Calu3 (cell line): ENCODE measurements at regions not wholly inside any gene's neighbourhood (a gene's known extent, or its start where the extent isn't known, plus 50 kb on each side); places are given as distances from the start of the nearest gene placed in this dataset.

Experiments
- BruUV-seq: library from RNA; stranded (reverse); fragments of 400-500 nt; replicated peaks from 2 replicates; lab custom pipeline; 2021; lab: Mats Ljungman, UMichigan
- CTCF ChIA-PET: fragments of 300-600 bp; sonication (Branson Sonifier 250); formaldehyde crosslinking; loops from one replicate; lab custom pipeline; 2022; ENCODE audit warnings: antibody characterized with exemption; lab: Charles Lee
- DNase-seq: peaks from one replicate; pipeline ENCODE4 v3.0.0; 2022
- H3K27ac Mint-ChIP-seq: one replicate; pipeline ENCODE4 v1.8.0; 2022; ENCODE audit warnings: mixed read lengths; ENCODE audit not compliant: unreplicated experiment
- H3K27me3 Mint-ChIP-seq: one replicate; pipeline ENCODE4 v1.8.0; 2022; ENCODE audit warnings: mixed read lengths; ENCODE audit not compliant: unreplicated experiment
- H3K36me3 Mint-ChIP-seq: one replicate; pipeline ENCODE4 v1.8.0; 2022; ENCODE audit warnings: mild to moderate bottlenecking, moderate library complexity, mixed read lengths; ENCODE audit not compliant: insufficient read depth, unreplicated experiment
- H3K4me1 Mint-ChIP-seq: one replicate; pipeline ENCODE4 v1.8.0; 2022; ENCODE audit warnings: mild to moderate bottlenecking, low read depth, mixed read lengths; ENCODE audit not compliant: unreplicated experiment
- H3K4me3 Mint-ChIP-seq: one replicate; pipeline ENCODE4 v1.8.0; 2022; ENCODE audit warnings: mild to moderate bottlenecking, low read depth, moderate library complexity, mixed read lengths; ENCODE audit not compliant: unreplicated experiment
- H3K9me3 Mint-ChIP-seq: one replicate; pipeline ENCODE4 v1.8.0; 2022; ENCODE audit warnings: low read depth, mixed read lengths; ENCODE audit not compliant: unreplicated experiment
- CTCF ChIP-seq: fragments of 200-600 bp; IDR thresholded peaks from one replicate; pipeline ENCODE4 v1.8.0; 2022; ENCODE audit warnings: antibody characterized with exemption; ENCODE audit not compliant: unreplicated experiment
- intact Hi-C: fragments of 100-400 bp; cut with micrococcal nuclease; formaldehyde crosslinking; loops from one replicate; pipeline ENCODE4 v1.10.0; 2022; ENCODE audit not compliant: unreplicated experiment

- Mint-ChIP-seq H3K4me1 (peaks cover 12% of the 10 kb centered on the region), H3K9me3 (peaks cover 4% of the 10 kb centered on the region), H3K4me3 (no peak overlapping the region), H3K27me3 (no peaks in the 10 kb centered on the region), H3K27ac (no peak overlapping the region), H3K36me3 (no peaks in the 10 kb centered on the region)
- DNase-seq: no peak
- TF ChIP-seq CTCF: no peak
- CTCF ChIA-PET: no interaction called here
- no TSS peak for BruUV-seq
- intact Hi-C loops: no loop called here
Observed at GRCh38 chr2:215601990-215602721, 166.3 kb upstream of the FN1 start.

DNA sequence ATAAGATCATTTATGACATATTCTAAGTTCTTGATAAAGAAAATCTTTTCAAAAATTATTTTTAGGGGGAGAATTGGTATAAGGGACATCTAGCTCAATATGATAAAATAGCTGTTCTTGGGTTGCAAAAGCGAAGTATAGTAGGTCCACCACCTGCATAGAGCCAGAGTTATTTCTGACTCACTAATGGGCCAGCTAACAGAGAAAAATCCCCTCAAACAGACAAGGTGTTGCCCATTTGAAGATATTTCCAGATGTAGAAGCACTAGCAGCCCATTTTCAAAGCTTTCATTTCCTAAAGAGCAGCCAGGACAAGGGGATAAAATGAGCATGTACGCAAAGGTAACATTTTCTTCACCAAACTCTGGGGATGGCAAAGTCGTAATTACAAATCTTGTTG is 165.7 kb upstream of the FN1 start:
- no peaks in the 10 kb centered on the region for H3K27me3 Mint-ChIP-seq
- CTCF ChIA-PET: no interaction called here
- H3K4me3 Mint-ChIP-seq: no peak overlapping the region
- BruUV-seq: no TSS peak
- H3K9me3 Mint-ChIP-seq: peaks cover 4% of the 10 kb centered on the region
- TF ChIP-seq CTCF: no peak
- intact Hi-C loops: no loop called here
- peaks cover 9% of the 10 kb centered on the region for H3K4me1 Mint-ChIP-seq
- no peak overlapping the region for H3K27ac Mint-ChIP-seq
- no peaks in the 10 kb centered on the region for H3K36me3 Mint-ChIP-seq
- DNase-seq: no peak

DNA sequence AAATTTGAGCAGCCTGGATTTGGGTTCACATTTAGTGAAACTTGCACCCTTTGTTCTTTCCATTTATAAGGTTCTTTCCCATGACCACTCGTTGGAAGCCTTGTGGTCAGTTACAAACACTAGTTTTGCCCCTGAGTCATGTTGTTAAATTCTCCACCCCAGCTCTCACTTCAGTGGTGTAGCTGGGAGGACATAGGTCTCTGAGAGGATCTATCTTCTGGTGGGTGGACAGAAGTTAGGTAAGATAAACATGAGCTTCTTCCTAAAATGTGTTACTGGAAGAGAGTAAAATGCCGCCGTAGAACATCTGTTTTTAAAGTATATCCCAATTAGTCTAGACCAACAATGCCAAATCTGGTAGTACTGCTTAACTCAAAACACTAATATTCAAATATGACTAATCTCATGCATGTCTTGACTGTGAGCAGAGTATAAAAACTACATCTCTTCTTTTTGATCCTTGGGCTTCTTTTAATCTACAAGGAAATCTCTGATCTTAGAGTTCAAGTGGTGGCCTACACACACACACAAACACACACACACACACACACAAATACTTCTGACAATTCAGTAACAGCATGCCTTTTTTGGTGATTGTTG is 162.6 kb upstream of the FN1 start:
- BruUV-seq: no TSS peak
- CTCF ChIA-PET: no interaction called here
- Mint-ChIP-seq H3K9me3 (peaks cover 2% of the 10 kb centered on the region), H3K4me1 (no peaks in the 10 kb centered on the region), H3K27me3 (no peaks in the 10 kb centered on the region), H3K36me3 (no peaks in the 10 kb centered on the region), H3K4me3 (no peak overlapping the region), H3K27ac (no peak overlapping the region)
- intact Hi-C loops: no loop called here
- DNase-seq: no peak
- TF ChIP-seq CTCF: no peak

DNA sequence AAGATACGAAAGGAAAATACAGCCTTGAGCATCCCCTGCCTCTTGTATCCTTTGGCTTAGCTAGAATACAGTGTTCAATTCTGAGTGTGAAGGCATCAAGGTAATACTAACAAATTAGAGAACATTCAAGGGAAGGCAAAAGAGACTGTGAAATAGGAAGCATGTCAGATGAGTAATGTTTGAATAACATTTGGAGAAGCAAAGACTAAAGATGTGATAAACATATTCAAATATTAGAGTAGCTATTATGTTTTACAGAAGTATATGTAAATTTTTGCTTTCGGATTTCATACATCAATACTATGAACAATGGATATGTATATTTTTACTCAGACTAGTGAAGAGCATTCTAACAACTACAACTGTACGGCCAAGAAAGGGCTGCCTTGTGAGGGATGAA is 161.7 kb upstream of the FN1 start:
- Mint-ChIP-seq H3K27me3 (no peaks in the 10 kb centered on the region), H3K4me1 (no peaks in the 10 kb centered on the region), H3K27ac (no peak overlapping the region), H3K36me3 (no peaks in the 10 kb centered on the region), H3K9me3 (no peaks in the 10 kb centered on the region), H3K4me3 (no peak overlapping the region)
- no TSS peak for BruUV-seq
- intact Hi-C loops: no loop called here
- CTCF ChIA-PET: no interaction called here
- no peak for TF ChIP-seq CTCF
- no peak for DNase-seq
